ENCODE measurements at regions not wholly inside any gene's neighbourhood (a gene's known extent, or its start where the extent isn't known, plus 50 kb on each side); places are given as distances from the start of the nearest gene placed in this dataset.

DNA sequence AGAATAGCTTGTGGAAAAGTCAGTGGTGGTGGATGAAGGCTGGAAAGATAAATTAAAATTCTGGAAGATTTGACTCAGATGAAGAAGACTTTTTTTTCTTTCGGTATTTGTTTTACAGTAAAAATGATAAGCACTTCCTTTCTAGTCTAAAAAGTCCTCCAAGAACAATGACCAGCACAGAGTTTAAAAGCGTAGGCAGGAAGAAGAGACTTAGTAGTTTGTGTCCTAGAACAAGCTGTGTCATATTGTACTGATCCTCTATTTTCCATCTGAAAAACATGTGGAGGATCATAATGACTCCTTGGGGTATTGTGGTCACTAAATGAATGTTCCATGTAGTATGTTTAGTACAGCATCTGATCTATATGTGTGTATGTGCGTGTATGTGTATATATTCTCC is 132.4 kb upstream of the FSHR start:
- Histone ChIP-seq H3K4me3 (no peak overlapping the region), H3K9me3 (no peaks in the 10 kb centered on the region), H3K4me1 (ENCODE audit: insufficient read depth) (no peaks in the 10 kb centered on the region), H3K27ac (no peak overlapping the region), H3K36me3 (no peaks in the 10 kb centered on the region), H3K27me3 (no peaks in the 10 kb centered on the region)
- intact Hi-C loops (cut with DNase I) = no loop called here
- WGBS, 3 donors = 73 to 81% (median 77%) methylated on average over 3 of the region's 3 CpGs
- no peak for DNase-seq
- no peak for TF ChIP-seq EP300 (IDR thresholded peaks at IDR 0.05)
- TF ChIP-seq, protein P1, sequence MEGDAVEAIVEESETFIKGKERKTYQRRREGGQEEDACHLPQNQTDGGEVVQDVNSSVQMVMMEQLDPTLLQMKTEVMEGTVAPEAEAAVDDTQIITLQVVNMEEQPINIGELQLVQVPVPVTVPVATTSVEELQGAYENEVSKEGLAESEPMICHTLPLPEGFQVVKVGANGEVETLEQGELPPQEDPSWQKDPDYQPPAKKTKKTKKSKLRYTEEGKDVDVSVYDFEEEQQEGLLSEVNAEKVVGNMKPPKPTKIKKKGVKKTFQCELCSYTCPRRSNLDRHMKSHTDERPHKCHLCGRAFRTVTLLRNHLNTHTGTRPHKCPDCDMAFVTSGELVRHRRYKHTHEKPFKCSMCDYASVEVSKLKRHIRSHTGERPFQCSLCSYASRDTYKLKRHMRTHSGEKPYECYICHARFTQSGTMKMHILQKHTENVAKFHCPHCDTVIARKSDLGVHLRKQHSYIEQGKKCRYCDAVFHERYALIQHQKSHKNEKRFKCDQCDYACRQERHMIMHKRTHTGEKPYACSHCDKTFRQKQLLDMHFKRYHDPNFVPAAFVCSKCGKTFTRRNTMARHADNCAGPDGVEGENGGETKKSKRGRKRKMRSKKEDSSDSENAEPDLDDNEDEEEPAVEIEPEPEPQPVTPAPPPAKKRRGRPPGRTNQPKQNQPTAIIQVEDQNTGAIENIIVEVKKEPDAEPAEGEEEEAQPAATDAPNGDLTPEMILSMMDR (IDR thresholded peaks at IDR 0.05) = no peak

- Histone ChIP-seq H3K27ac (no peak overlapping the region), H3K9me3 (no peaks in the 10 kb centered on the region), H3K4me3 (no peak overlapping the region), H3K4me1 (ENCODE audit: insufficient read depth) (no peaks in the 10 kb centered on the region), H3K36me3 (no peaks in the 10 kb centered on the region), H3K27me3 (no peaks in the 10 kb centered on the region)
- no peak for DNase-seq
- intact Hi-C loops (cut with DNase I) = no loop called here
- TF ChIP-seq, protein P1 (IDR thresholded peaks at IDR 0.05) = no peak
- no peak for TF ChIP-seq POLR2A (IDR thresholded peaks at IDR 0.05)
- no peak for TF ChIP-seq EP300 (IDR thresholded peaks at IDR 0.05)
- WGBS, 3 donors = 70 to 74% (median 72%) methylated on average over 2 of the region's 2 CpGs
These were observed 131.7 kb upstream of the FSHR start for GRCh38 chr2:49286045-49286444.

DNA sequence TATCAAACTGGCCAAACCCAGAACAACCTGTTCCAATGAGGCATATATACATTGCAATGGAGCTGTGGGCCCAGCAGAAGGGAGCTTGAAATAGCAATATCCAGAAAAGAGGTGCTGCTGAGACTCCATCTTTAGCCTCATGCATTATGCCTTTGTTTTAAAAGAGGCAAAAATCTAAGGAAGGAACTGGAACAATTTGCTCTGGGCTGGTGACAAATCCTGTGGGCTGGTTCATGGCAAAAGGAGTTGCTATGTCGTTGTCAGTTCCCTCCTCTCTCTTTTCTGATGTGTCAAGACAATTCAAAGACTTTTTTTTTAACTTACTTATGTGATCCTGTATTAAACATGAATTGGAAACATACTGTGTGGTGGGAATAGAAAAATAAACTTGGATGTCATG is 124.2 kb upstream of the FSHR start:
- H3K36me3 ChIP-seq = no peaks in the 10 kb centered on the region
- DNase-seq = no peak
- no peaks in the 10 kb centered on the region for H3K4me1 ChIP-seq (ENCODE audit: insufficient read depth)
- H3K27ac ChIP-seq = no peak overlapping the region
- no peak for TF ChIP-seq EP300 (IDR thresholded peaks at IDR 0.05)
- no peak for TF ChIP-seq POLR2A (IDR thresholded peaks at IDR 0.05)
- TF ChIP-seq, protein P1 (IDR thresholded peaks at IDR 0.05) = no peak
- H3K9me3 ChIP-seq = no peaks in the 10 kb centered on the region
- intact Hi-C loops (cut with DNase I) = no loop called here
- H3K4me3 ChIP-seq = no peak overlapping the region
- no peaks in the 10 kb centered on the region for H3K27me3 ChIP-seq
- WGBS, 3 donors = 60 to 95% (median 72%) methylated on average over 1 of the region's 1 CpG

- intact Hi-C loops (cut with DNase I) = no loop called here
- TF ChIP-seq EP300 (IDR thresholded peaks at IDR 0.05) = no peak
These were observed 123.8 kb upstream of the FSHR start for GRCh38 chr2:49278141-49278540.

DNA sequence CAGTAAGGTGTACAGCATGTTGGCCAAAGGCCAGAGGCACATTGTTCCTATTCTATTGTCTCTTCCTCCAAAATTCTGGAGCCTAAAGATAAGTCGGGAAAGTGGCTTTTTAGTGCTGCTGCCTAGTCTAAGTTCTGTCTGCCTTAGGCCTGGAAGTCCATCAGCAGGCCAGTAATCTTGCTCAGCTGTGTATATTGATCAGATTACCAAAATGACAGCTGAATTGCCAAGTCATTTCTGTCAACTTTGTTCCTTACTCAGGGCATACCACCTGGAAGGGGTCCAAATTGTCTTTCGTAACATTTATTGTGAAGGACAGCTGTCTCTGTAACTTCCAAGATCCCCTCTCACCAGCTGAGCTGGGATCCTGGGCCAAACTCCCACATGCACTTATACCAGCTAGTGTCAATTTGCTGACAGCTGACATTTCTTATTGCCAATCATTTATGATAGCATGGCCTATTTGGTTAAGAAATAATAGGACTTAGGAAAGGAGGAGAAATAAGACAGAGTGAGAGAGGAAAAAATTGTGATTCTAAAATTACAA is 116.8 kb upstream of the FSHR start:
- Histone ChIP-seq H3K27ac (no peak overlapping the region), H3K4me3 (no peak overlapping the region), H3K4me1 (ENCODE audit: insufficient read depth) (no peaks in the 10 kb centered on the region), H3K9me3 (no peaks in the 10 kb centered on the region), H3K36me3 (no peaks in the 10 kb centered on the region), H3K27me3 (no peaks in the 10 kb centered on the region)
- intact Hi-C loops (cut with DNase I) = no loop called here
- 72 to 83% (median 80%) methylated on average over 2 of the region's 2 CpGs for WGBS, 3 donors
- TF ChIP-seq POLR2A (IDR thresholded peaks at IDR 0.05) = no peak
- no peak for TF ChIP-seq EP300 (IDR thresholded peaks at IDR 0.05)
- TF ChIP-seq, protein P1 (IDR thresholded peaks at IDR 0.05) = no peak
- DNase-seq = no peak

More at GRCh38 chr2:49278141-49278540, 123.8 kb upstream of the FSHR start:
- H3K27me3 ChIP-seq = no peaks in the 10 kb centered on the region
- no peak overlapping the region for H3K4me3 ChIP-seq
- H3K27ac ChIP-seq = no peak overlapping the region
- H3K4me1 ChIP-seq (ENCODE audit: insufficient read depth) = no peaks in the 10 kb centered on the region
- DNase-seq = no peak
- H3K9me3 ChIP-seq = no peaks in the 10 kb centered on the region
- H3K36me3 ChIP-seq = no peaks in the 10 kb centered on the region

Data from ovary (tissue), 7 donors.